NCI-H1092 treated with DMSO at 0.1 percent for 48 hours (cell line): ENCODE measurements at regions not wholly inside any gene's neighbourhood (a gene's known extent, or its start where the extent isn't known, plus 50 kb on each side); places are given as distances from the start of the nearest gene placed in this dataset.

ENCODE experiments used
- DNase-seq: peaks from one replicate; lab custom pipeline; 2025; lab: John Stamatoyannopoulos, UW

DNA sequence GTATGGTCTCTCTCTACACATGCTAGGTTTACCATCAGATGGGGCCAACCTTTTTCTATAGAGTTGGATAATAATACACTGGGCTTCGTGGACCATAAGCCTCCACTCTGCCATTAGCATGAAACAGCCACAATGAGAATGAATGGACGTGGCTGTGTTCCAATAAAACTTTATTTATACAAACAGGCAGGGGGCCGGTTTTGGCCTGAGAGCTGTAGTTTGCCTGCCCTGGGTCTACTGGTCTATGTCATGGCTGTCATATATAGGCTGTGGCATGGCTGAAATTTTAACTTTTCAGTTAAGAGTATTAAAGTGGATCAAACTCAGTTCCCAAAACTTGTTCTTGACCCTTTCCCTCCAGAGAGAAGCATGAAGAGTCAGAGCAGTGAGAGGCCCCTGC lies 120.3 kb upstream of the MYL2 start:
- DNase-seq, result no peak

DNA sequence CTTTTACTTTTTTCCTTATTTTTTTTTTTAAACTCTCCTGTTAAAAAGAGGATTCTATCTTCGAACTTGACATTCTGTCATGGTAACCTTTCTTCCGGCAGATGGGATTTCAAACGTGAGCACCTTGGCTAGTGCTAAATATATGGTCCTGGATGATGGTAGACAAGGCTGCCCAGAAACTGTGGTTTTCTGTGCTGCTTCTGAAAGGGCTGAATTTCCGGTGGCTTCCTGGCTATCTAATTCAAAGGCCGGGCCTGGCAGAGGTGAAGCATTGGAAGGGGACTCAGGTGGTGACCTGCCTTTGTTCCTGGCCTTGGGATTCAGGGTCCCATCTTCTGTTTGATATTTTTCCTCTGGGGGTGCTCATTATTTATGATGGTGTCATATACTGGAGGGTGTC lies 118.6 kb upstream of the MYL2 start:
- no peak for DNase-seq

DNA sequence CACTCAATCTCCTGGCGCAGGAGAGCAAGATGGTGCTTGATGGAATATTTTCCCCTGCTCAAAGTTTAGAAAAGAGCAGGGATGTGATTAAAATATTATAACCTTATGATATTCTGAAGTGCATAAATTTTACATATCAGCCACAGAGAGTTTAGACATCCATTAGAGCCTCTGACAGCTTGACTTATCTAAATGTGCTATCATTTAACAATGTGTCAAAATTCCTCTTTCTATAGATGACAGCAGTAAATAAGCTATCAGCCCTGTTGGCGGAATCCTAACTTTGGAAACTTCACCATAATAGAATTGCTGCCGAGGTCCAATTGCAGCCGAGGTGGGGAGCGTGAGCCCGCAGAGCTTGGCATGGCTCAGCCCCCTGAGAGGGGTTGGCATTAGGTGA lies 117.7 kb upstream of the MYL2 start:
- no peak for DNase-seq

DNA sequence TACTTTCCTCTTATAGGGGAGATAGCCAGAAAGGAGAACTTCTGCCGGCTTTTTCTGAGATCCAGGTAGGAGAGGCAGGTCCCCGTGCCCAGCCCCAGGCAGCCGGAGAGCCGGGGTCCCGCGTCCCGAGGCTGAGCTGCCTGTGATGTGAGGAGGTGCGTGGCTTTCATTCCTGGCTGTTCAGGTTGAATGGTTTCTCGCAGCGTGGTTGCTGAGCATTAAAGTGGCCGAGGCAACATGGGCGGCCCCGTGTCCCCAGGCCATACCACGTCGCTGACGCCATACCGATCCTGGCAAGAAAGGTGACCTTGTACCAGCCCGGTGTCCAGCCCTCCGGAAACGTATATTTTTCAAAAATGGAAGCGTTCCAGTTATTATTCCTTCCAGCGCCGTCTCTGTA lies 116.7 kb upstream of the MYL2 start:
- no peak for DNase-seq

DNA sequence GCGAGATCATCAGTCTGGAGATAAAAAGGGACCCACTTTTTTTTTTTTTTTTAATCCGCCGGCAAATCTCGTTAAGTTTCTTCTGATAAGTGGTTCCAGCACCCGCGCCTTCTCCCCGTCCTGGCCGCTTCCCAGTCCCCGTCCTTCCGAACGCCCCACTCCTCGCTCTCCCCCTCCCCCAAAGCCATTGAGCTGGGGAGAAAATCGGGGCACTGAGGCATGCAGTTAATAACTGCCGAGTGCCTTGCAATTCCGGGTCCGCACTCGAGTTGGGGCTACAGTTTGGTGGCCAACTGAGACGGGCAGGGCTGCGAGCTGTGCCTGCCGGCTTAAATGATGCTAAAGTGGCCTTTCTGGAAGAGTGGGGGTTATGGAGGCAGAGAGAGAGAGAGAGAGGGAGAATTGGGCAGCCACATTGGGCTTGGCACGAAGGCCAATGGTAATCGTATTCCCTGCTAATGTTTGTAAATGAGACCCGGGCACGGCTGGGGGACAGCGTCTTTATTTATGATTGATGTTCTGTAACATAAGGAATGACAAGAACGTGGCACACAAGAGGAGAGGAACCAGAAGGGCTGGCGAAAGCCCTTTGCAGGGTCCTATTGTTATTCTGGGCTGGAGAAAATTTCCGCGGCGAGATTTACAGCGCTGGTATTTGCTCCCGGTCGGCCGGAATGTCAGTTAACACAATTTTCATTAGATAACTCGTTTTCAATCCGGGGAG lies 115.4 kb upstream of the MYL2 start:
- DNase-seq, result no peak

DNA sequence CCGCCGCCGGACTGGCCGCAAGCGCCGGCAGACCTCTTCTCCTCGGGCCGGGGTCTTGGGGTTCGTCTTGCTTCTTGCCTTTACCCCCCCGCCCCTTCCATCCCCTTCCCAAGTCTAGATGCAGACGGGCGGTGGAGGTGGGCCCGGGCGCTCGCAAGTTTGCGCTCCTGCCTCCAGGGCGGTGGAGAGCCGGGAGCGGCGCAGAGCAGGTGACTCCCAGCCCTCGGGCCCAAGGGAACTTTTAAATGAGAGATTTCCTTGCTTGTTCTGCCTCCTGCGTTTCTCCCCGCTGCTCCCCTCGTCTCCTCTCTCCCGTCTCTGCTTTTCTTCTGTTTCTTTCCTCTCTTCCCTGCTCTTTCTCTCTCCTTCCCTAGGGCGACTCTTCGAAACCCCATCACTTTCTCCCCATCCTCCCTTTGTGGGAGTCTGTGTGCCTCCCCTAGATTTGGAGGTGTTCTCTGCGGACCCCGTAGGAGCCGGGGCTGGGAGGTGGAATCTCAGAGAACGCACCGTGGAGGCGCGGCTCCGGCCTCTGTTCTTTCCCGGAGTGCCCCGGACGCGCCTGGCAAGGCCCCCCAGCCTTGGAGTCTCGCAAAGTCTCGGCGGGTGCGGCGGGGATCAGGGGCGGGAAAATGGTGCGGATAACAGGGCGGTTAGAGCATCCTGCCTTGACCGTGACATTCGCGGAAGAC lies 114.7 kb upstream of the MYL2 start:
- no peak for DNase-seq

DNA sequence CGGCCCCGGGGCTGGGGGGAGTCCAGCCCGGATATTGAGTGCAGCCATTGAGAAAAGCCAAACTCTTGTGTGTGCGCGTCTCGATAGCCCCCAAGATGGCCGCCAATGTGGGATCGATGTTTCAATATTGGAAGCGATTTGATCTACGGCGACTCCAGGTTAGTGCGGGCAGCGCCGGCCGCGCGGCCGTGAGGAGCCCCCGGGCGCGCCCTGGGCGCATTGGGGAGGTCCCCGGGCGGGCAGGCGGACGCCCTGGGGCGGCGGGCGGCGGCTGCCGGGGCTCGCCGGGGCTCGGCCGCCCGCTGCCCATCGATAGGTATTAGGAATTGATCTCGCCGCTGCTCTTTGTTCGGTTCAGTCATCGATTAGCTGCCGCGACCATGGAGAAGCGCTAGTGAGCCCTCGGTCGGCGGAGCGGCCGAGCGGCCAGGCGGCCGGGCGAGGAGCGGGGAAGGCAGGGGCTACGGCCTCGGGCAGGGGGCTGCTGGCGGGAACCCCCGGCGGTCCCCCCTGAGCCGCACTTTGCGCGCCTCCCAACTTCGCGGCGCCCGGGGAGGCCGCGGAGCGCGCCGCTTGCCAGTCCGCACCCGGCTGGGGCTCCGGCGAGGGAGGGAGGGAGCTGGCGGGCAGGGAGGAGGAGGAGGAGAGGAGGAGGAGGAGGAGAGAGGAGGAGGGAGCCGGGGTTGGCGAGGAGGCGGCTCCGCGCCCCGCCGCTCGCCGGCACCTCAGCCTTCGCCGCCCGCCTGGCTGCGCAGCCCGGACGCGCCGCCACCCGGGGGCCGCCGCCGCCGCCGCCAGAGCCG lies 113.9 kb upstream of the MYL2 start, which contains the start of gene CUX2:
TSS of gene CUX2 (plus strand) at position 83 of the 803 bp plus-strand sequence.
- DNase-seq, result no peak

DNA sequence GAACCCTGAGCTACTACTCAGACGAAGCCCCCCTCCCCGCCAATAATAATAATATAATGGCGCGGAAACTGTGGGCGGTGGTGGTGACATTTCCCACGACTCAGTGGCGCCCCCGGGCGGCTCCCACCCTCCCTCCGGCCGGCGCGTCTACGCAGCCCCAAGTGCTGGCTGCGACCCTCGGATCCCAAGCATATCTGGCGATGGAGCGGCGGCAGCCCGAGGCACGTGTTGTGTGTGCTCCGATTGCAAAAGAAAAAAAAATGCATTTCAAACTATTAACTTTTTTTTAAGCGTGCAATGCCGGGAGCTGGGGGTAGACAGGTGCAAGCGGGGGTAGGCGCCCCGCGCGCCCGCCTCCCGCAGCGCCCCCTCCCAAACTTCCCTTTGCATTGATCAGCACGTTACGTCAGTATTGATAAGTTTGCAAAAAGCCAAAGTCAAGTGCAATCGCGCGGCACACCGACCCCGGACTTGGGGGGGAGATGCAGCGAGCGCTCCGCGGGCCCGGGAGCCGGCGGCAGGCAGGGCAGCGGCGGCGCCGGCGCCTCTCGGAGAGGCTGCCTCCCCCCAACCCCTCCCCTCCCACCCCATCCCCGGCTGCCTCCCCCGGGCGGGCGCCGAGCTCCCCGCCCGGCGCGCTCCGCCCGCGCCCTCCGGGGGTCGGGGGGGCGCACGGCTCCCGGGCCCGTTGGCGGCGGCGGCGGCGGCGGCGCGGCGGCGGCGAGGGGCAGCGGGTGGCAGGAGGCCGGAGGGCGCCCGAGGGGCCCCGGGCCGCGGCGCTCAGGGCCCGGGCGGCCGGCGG lies 113.1 kb upstream of the MYL2 start:
- DNase-seq, result no peak

DNA sequence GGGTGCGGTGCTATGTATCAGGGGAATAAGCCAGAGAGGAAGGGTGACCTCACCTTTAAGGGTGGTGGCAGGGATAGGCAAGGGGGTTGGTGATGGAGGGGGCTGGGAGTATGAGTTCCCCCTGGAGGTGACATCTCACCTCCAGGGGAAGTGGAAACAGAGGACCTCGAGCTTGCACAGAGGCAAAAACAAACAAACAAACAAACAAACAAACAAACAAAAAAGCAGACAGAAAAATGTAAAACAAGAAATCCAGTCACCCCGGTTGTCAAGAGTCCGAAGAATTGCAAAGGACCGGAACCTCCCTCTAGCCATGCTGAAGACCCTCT lies 112.2 kb upstream of the MYL2 start:
- DNase-seq, result no peak

DNA sequence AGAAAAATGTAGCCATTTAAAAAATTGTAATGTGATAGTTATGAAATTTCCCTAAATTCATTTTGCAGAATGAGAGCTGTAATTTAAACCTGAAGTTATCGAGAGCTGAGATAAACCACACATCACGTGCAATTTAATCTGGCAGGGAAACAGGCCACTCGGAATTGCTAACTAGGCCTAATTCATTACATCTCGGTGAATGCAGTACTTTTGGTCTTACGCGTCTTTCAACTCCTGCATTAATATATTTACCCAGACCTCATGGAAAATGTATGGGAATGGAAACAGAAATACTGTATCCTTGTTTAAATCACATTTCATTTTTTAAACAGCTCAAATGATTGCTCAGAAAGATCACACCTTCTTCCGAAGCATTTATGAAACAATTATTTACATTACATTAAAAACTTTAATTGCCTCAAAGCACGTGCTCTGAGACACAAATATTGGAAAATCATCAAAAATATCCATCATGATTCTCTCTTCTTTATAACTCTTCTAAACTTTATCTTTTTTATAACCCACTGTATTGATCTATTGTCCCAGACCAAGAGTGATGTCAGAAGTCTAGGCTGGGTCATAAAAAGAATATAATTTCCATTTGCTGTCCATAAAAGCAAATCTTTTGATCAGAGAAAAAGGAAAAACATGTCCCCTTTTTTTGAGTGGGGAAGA lies 111.7 kb upstream of the MYL2 start:
- no peak for DNase-seq

DNA sequence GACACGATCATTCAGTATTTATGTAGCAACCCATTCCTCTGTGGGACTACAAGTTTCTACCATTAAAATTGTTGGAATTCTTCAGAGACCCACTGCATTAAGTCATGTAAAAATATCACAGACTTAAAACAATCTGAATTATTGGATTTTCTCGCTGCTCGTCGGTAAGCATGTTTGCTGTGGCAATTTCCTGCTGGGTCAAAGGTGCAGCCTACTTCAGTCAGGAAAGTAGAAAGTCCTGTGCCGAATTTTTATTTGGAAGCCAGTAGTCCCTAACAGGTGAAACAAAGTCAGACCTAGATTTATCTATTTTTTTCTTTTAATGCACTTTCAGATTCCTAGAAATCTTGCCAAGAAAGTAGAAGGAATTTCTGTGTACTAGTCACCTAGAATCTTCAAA lies 110.4 kb upstream of the MYL2 start:
- no peak for DNase-seq

DNA sequence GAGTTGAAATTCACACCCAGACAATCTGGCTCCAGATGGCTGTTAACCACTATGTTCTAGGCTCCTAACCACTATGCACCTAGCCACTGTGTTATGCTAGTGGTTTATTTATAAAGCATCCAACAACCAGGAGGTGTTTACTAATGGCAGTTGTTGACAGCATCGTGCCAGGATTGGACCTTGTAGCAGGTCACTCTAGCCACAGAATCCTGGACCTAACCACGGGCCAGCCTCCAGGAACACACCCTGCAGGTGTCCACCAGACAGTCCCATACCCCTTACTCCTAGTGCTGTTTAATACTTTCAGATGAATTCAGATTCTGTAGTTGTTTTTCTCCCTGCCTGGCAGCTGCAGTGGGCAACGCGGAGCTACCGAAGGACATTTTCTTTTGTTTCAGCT lies 109.4 kb upstream of the MYL2 start:
- no peak for DNase-seq

DNA sequence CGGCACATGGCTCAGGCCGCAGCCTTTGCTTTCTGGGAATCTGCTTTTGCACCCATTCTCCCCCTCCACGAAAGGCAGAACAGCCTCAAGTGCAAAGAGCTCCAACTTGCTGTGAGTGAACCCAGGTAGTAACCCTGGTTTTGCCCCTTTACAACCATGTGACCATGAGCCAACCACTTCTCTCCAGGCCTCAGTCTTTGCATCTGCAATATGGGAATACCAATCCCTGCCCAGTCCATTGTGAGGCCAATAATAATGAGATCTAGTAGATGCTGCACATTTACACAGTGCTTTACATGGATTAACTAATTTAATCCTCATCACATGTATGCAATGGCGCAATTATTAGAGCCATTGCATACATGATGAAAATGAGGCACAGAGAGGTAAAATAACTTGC lies 108.9 kb upstream of the MYL2 start:
- no peak for DNase-seq

DNA sequence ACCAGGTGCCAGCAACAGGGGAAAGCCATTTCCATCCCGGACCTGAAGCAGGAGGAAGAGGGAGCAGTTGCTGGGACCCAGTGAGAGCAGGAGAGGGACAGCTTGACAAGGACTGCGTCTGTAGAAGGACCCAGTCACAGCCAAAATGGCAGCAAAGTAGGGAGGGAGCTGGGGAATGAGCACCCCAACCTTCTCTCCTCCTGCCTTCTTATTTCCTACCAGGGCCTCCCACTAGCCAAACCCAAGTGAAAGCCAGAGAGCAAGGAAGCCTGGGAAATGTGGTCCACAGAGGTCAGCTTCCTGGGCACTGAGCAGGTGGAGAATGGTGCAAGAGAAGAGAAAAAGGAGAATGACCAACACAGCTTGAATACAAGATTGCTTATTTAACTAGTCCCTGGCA lies 108.5 kb upstream of the MYL2 start:
- DNase-seq, result no peak

DNA sequence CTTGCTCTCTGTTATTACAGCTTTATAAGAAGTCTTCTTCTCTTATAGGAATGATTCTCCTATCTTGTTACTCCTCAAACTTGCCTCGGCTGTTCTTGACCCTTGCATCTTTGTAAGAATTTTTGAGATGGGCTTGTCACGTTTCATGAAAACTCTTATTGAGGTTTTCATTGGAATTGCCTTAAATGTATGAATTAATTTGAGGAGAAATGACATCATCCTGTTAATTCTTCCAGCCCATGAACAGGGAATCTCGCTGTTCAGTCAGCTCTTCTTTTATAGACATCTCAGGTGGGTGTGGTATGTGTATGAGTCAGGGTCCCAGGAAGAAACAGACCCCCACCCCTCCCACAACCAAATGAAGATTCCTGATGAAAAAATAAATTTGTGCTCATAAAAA lies 107.1 kb upstream of the MYL2 start:
- DNase-seq, result no peak

DNA sequence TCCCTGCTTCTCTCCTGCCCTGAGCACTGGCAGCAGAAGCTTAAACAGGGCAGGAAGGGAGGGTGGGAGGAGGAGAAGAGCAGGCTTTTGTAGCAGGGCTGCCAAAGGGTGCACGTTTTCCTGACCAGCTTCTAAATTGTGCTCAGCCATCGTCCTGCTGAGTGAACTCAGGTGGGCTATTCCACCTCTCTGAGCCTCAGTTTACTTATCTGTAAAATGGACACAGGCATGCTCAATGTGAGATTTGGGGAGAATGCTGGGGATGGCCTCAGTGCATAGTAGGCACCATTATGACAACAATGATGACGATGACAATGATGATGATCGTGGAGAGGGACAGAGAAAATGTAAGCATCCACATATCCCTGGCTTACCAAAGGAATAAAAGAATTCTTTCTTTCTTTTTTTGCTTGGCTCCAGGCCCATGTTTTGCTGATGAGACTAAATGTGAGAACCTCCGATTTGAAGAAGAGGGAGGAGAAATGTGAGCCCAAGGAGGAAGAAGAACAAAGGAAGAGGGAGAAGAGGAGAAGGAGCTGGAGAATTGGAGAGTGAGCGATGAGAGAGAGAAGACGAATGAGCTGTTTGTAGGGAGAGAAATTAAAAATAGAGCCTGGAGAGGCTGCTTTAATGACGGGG lies 105.5 kb upstream of the MYL2 start:
- no peak for DNase-seq

DNA sequence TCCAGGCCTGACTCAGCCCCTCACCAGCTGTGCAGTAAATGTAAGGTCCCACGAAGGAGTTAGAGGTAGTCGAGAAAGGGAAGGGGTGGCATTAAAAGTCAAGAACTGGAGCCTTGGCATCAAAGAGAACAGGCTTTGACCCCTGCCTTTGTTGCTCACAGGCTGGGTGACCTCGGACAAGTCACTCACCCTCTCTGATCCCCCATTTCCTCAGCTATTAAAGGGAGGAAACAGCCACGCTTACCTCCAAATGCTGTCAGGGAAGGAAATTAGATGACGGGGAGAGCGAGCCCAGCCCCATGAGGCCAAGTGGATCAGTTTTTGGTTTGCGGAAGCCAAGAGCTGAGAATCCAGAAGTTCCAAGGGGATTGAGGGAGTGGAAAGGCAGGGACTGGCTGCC lies 104.9 kb upstream of the MYL2 start:
- DNase-seq, result no peak

DNA sequence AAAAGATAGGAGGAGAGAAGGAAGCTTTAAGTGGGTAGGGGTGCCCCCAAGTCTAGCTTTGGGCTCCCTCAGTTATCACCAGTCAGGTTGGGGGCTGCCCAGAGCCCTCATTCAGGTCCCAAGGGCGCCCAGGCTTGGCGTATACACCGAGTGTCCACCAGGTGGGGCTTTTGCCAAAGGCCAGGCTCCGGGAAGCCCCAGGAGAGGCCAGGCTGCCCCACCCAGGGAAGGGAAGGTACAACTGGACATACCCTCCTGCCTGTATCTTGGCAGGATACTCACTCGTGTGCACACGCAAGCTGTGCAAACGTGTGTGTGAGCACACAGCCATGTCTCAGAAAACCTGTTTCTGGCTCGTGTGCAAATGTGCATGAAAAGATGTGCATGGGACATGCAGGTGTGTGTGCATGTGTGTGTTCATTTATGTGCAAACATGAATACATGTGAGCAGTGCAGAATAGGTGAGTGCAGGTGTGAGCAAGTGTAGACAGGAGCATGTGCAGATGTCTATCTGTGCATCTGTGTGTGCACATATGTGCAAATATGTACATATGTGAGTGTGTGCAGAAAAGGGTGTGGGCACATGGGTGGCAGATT lies 103.9 kb upstream of the MYL2 start:
- peak; percentile 0 for DNase-seq

DNA sequence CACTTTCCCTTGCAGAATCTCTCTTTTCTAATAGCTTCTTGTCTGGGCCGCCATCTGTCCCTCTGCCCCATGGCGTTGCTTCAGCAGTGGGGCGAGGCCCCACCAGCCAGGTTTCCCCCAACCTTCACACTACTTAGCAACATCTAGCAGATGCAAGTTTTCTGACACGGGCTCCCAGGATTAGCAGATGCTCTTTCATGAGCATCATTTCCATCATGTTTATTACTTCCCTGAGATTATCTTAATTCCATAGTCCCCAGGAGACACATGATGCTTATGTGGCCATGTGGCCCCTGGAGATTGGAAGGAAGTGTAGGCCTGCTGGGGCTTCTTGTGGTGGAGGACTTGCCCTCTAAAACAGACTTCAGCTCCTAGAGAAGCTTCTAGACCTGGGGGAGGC lies 102.0 kb upstream of the MYL2 start:
- no peak for DNase-seq

DNA sequence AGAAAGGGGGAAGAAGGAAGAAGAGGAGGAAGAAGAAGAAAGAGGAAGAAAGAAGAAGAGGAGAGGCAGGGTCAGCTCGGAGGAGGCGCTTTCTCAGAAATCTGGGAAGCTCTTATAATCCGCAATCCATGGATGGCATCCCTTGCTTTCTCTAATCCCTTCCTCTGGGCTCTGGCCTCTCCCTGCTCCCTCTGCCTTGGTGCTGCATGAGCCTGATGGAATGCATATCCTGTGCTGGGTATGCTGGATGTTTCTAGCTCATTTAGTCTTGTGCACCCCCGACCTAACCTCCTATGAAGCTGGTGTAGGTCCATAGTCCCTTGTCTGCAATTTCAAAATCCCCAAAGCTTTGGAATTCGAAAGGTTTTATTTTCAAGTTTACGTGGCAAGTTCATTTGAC lies 94.2 kb upstream of the MYL2 start:
- DNase-seq, result no peak

DNA sequence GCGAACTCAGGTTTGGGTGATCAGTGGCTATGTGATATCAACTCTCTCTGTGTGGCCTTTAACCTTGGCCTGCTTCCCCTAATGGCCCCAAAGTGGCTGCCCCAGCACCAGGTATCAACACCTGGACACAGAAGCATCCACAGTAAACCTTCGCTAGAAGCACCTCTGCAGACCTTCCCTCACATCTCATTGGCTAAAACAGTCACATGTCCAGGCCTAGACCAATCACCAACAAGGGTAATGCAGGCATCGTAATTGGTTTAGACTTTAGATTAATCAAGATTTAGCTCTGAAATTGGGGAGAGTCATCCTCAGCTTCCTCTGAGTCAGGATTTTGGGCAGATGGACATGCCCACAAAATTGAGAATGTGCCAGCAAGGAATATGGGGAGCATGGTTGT lies 92.5 kb upstream of the MYL2 start:
- no peak for DNase-seq
